Gastroesophageal sphincter (tissue), 4 donors: ENCODE measurements at regions not wholly inside any gene's neighbourhood (a gene's known extent, or its start where the extent isn't known, plus 50 kb on each side); places are given as distances from the start of the nearest gene placed in this dataset.

Experiments
- ATAC-seq: fragments of 150-250 bp; one replicate; pipeline ENCODE4 v1.9.1; 2016; ENCODE audit warnings: mild to moderate bottlenecking, moderate library complexity
- H3K27ac ChIP-seq, 4 donors: fragments of 200-600 bp; sonication (generic) in 3 of 4; 1 replicate in 3 of 4; 2 replicates in 1 of 4; pipeline ENCODE4 v1.5.1; 2016 to 2019
- H3K27me3 ChIP-seq: fragments of 200-600 bp; sonication (generic); one replicate; pipeline ENCODE4 v1.5.1; 2019
- H3K36me3 ChIP-seq, 2 donors: fragments of 200-600 bp; sonication (generic); one replicate each; pipeline ENCODE4 v1.5.1; 2019; ENCODE audit warnings: control low read depth in 1 of 2
- H3K4me1 ChIP-seq, 3 donors: fragments of 200-600 bp; sonication (generic); 1 replicate in 2 of 3; 2 replicates in 1 of 3; pipeline ENCODE4 v1.5.1; 2016 to 2019; ENCODE audit warnings: control low read depth in 2 of 3
- H3K4me3 ChIP-seq, 2 donors: fragments of 200-600 bp; sonication (generic); one replicate each; pipeline ENCODE4 v1.5.1; 2019; ENCODE audit warnings: mild to moderate bottlenecking in 1 of 2, moderate library complexity in 1 of 2
- H3K9me3 ChIP-seq, 3 donors: fragments of 200-600 bp; sonication (generic); one replicate each; pipeline ENCODE4 v1.5.1; 2017 to 2019; ENCODE audit warnings: control low read depth in 2 of 3
- CTCF ChIP-seq, 4 experiments: fragments of 200-600 bp in 2 of 4; fragments of 450-650 bp in 2 of 4; sonication (generic) in 1 of 4; IDR thresholded peaks; one replicate each; pipeline ENCODE4 v1.5.1; 2017 to 2019; ENCODE audit warnings: antibody characterized with exemption in 4 of 4, mild to moderate bottlenecking in 2 of 4, moderate library complexity in 2 of 4
- EP300 ChIP-seq: sonication (generic); formaldehyde crosslinking; IDR thresholded peaks from one replicate; pipeline ENCODE4 v1.6.1; 2017; ENCODE audit warnings: antibody characterized with exemption, mild to moderate bottlenecking
- POLR2A ChIP-seq, 2 donors: fragments of 450-650 bp; IDR thresholded peaks; one replicate each; pipeline ENCODE4 v1.6.1; 2017; ENCODE audit warnings: antibody characterized with exemption in 2 of 2, mild to moderate bottlenecking in 2 of 2, moderate library complexity in 1 of 2
- POLR2AphosphoS5 ChIP-seq: sonication (generic); formaldehyde crosslinking; IDR thresholded peaks from one replicate; pipeline ENCODE4 v1.6.1; 2017; ENCODE audit warnings: antibody characterized with exemption
- WGBS, 2 donors: methylation state at CpG; one replicate each; pipeline ENCODE4 v1.1.5; 2018; ENCODE audit warnings: low coverage in 1 of 2; 5-methylcytosine and 5-hydroxymethylcytosine counted together

DNA sequence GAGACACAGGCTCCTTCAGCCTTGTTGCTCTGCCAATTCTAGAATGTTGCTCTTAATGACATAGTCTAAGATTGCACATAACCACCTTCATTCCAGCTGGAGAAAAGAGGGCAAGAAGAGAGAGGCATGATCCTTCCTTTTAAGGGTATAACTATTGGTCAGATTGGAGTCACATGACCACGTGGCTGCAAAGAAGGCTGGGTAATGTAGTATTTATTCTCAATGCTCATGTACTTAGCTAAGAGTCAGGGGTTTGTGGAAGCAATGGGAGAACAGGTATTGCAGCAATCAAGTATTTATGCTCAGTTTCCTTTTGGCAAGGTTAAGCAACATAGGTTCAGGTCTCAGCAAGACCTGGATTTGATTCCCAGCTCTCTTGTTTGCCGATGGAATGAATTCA lies 298.8 kb upstream of the TBX3 start:
- no peak for TF ChIP-seq CTCF (IDR thresholded peaks at IDR 0.05)
- TF ChIP-seq EP300 = no peak
- TF ChIP-seq POLR2AphosphoS5 = no peak
- TF ChIP-seq POLR2A (IDR thresholded peaks at IDR 0.05) = no peak

DNA sequence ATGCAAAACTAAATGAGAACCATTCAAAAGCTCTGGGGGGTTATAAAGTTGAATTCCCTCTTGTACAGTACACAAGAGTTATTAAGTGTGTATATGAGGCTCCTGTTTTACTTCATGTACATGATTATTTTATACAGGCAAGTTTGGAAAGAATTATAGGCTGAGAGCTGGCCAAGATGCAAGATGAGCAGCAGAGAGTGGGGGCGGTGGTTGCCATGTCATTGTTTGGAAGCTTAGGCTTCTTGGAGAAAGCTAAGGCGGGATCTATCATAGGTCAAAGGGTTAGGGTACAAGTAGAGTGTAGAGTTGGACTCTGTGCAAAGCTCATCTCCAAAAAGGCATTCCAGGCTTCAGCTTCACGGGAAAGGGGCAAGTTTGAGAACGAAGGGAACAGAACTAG lies 297.1 kb upstream of the TBX3 start:
- ATAC-seq = no peak
- no peak for TF ChIP-seq EP300
- TF ChIP-seq POLR2A (IDR thresholded peaks at IDR 0.05) = no peak
- TF ChIP-seq POLR2AphosphoS5 = no peak
- H3K4me3 ChIP-seq = no peak overlapping the region
- H3K9me3 ChIP-seq = no peaks in the 10 kb centered on the region
- H3K36me3 ChIP-seq = no peaks in the 10 kb centered on the region
- H3K27ac ChIP-seq = no peak overlapping the region
- WGBS, 2 donors = 57 to 62% methylated on average over 3 to 4 of the region's 4 CpGs
- H3K27me3 ChIP-seq = no peaks in the 10 kb centered on the region
- no peaks in the 10 kb centered on the region for H3K4me1 ChIP-seq

More for the DNA sequence above, 298.8 kb upstream of the TBX3 start:
- H3K9me3 ChIP-seq = no peaks in the 10 kb centered on the region
- H3K4me3 ChIP-seq = no peak overlapping the region
- H3K36me3 ChIP-seq = no peaks in the 10 kb centered on the region
- no peaks in the 10 kb centered on the region for H3K4me1 ChIP-seq
- 57 to 69% methylated on average over 2 of the region's 2 CpGs for WGBS, 2 donors
- no peaks in the 10 kb centered on the region for H3K27me3 ChIP-seq
- ATAC-seq = no peak
- H3K27ac ChIP-seq = no peak overlapping the region

DNA sequence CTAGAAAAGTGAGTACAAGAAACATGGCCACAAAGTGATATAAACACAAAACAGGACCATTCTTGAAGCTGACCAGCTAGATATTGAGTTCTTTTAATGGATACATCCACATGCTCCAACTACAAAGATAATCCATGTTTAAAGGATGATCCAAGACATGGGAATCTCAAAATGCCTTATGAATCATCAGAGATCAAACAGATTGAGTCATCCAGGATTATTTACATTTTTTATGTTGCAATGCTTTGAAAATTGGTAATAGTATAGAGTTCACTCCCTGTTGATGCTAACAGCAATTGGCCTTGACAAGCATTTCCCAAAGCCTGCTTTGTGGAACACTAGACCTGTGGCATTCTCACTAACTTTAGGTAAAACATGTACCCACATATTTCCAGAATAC lies 293.0 kb upstream of the TBX3 start:
- TF ChIP-seq POLR2A (IDR thresholded peaks at IDR 0.05) (no peak), EP300 (no peak), CTCF (IDR thresholded peaks at IDR 0.05) (no peak), POLR2AphosphoS5 (no peak)
- Histone ChIP-seq H3K27ac (no peak overlapping the region), H3K4me1 (no peaks in the 10 kb centered on the region), H3K36me3 (no peaks in the 10 kb centered on the region), H3K9me3 (no peaks in the 10 kb centered on the region), H3K27me3 (no peaks in the 10 kb centered on the region), H3K4me3 (no peak overlapping the region)
- no peak for ATAC-seq

DNA sequence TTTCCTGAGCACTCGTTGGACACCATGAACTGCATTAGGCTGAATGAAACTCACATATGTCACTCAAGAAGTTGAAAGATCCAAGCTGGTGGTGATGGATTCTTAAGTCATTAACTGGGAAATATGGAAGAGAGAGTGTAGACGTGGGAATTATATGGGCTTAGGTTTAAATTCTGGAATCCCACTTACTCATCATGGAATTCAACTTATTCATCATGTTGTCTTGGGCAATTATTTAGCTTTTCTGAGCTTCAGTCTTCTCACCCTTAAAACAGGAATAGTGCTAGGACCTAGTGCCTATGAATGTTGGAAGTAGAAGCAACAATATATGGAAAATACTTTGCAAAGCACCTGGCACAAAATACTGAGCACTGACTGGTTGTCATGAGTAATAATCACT lies 292.4 kb upstream of the TBX3 start:
- Histone ChIP-seq H3K4me3 (no peak overlapping the region), H3K4me1 (no peaks in the 10 kb centered on the region), H3K36me3 (no peaks in the 10 kb centered on the region), H3K9me3 (no peaks in the 10 kb centered on the region), H3K27me3 (no peaks in the 10 kb centered on the region), H3K27ac (no peak overlapping the region)
- no peak for ATAC-seq
- 58 to 64% methylated on average over 1 to 2 of the region's 2 CpGs for WGBS, 2 donors
- TF ChIP-seq EP300 (no peak), POLR2A (IDR thresholded peaks at IDR 0.05) (no peak), POLR2AphosphoS5 (no peak), CTCF (IDR thresholded peaks at IDR 0.05) (no peak)

DNA sequence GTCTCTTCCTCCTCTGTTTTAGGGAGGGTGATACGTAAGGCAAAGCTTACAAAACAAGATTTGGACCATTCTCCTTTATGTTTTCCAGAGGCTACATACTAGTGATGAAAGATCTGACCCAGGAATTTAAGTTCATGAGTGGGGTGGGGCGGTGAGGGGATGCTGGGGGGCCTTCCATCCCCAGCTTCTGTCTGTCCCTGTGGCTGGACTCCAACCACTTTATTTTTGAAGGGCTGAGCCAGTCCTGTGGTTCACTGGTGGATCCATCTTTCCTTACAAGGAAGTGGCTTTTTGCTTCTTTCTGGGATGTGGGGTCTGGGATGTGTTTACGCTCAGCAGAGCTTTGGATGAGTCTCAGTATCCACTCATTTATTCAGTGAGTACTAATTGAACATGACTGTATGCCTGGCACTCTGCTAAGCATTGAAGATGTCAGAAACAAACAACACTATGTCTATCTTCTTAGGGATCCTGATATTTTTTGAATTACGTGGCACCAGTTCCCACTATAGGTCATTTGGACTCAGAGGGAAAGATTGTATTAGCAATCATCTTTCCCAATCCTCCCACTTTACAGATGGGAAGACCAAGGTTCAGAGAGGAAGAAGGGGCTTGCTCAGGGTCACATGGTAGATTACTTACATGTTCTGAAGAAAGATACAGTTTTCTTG lies 291.8 kb upstream of the TBX3 start:
- TF ChIP-seq EP300 = no peak
- TF ChIP-seq POLR2AphosphoS5 = no peak
- TF ChIP-seq CTCF (IDR thresholded peaks at IDR 0.05) = no peak
- TF ChIP-seq POLR2A (IDR thresholded peaks at IDR 0.05) = no peak
- 53 to 68% methylated on average over 2 to 4 of the region's 4 CpGs for WGBS, 2 donors
- Histone ChIP-seq H3K36me3 (no peaks in the 10 kb centered on the region), H3K9me3 (no peaks in the 10 kb centered on the region), H3K27me3 (no peaks in the 10 kb centered on the region), H3K4me1 (no peaks in the 10 kb centered on the region), H3K4me3 (no peak overlapping the region), H3K27ac (no peak overlapping the region)
- no peak for ATAC-seq
